Liver (tissue), 3 donors: ENCODE measurements at regions not wholly inside any gene's neighbourhood (a gene's known extent, or its start where the extent isn't known, plus 50 kb on each side); places are given as distances from the start of the nearest gene placed in this dataset.

Experiments
- CTCF ChIP-seq: fragments of 150-350 bp; IDR thresholded peaks from 2 replicates; pipeline ENCODE4 v1.5.1; 2017; ENCODE audit warnings: improper control_type of control experiment, low read depth, low read length; ENCODE audit not compliant: missing input control
- HNF4A ChIP-seq, 2 donors: conservative IDR thresholded peaks; 2 replicates each; pipeline ENCODE4 v1.6.1; 2016; ENCODE audit warnings: antibody characterized with exemption in 2 of 2, mild to moderate bottlenecking in 2 of 2
- JUND ChIP-seq, 2 donors: IDR thresholded peaks; 2 replicates each; pipeline ENCODE4 v1.6.1; 2016; ENCODE audit warnings: antibody characterized with exemption in 2 of 2
- MAX ChIP-seq: IDR thresholded peaks from 2 replicates; pipeline ENCODE4 v1.6.1; 2016; ENCODE audit warnings: antibody characterized with exemption
- NR2F2 ChIP-seq: IDR thresholded peaks from 2 replicates; pipeline ENCODE4 v1.6.1; 2016; ENCODE audit warnings: antibody characterized with exemption
- RAD21 ChIP-seq, 2 donors: IDR thresholded peaks; 2 replicates each; pipeline ENCODE4 v1.6.1; 2016; ENCODE audit warnings: antibody characterized with exemption in 2 of 2, mild to moderate bottlenecking in 2 of 2
- REST ChIP-seq: IDR thresholded peaks from 2 replicates; pipeline ENCODE4 v1.6.1; 2016; ENCODE audit warnings: antibody characterized with exemption, mild to moderate bottlenecking
- RXRA ChIP-seq, 2 donors: IDR thresholded peaks; 2 replicates each; pipeline ENCODE4 v1.6.1; 2017 to 2018; ENCODE audit warnings: antibody characterized with exemption in 2 of 2, mild to moderate bottlenecking in 1 of 2
- SP1 ChIP-seq: IDR thresholded peaks from 2 replicates; pipeline ENCODE4 v1.6.1; 2018; ENCODE audit warnings: antibody characterized with exemption, mild to moderate bottlenecking
- TAF1 ChIP-seq: conservative IDR thresholded peaks from 2 replicates; pipeline ENCODE4 v1.6.1; 2016; ENCODE audit warnings: antibody characterized with exemption, mild to moderate bottlenecking
- YY1 ChIP-seq: IDR thresholded peaks from 2 replicates; pipeline ENCODE4 v1.6.1; 2016; ENCODE audit warnings: antibody characterized with exemption, mild to moderate bottlenecking
- ZBTB33 ChIP-seq: IDR thresholded peaks from 2 replicates; pipeline ENCODE4 v1.6.1; 2016; ENCODE audit warnings: antibody characterized with exemption
- TF ChIP-seq, protein P1 (sequence below): IDR thresholded peaks from 2 replicates; pipeline ENCODE4 v1.6.1; 2016; ENCODE audit warnings: antibody characterized with exemption
- donor health status: healthy.
- donor health status: healthy.

DNA sequence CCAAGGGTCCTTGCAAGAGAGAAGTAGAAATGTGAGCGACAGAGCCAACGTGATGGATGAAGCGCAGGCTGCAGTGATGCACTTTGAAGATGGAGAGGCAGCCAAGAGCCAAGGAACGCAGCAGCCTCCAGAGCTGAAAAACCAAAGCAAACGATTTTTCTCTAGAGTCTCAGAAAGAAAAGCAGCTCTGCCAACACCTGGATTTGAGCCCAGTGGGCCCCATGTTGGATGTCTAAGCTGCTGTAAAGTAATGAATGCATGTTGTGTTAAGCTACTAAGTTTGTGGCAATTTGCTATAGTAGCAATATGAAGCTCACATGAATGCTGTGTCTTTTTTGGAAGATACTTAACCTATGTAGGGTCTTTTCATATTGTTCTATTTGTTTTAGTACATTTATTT is 894.3 kb downstream of the EFNB2 start:
- TF ChIP-seq CTCF (no peak), MAX (no peak), RAD21 (IDR thresholded peaks at IDR 0.05) (no peak), NR2F2 (no peak), TAF1 (no peak), SP1 (no peak), REST (no peak), HNF4A (conservative IDR thresholded peaks at IDR 0.05) (no peak), ZBTB33 (no peak), YY1 (no peak), JUND (IDR thresholded peaks at IDR 0.05) (no peak), RXRA (IDR thresholded peaks at IDR 0.05) (no peak)
- TF ChIP-seq, protein P1, sequence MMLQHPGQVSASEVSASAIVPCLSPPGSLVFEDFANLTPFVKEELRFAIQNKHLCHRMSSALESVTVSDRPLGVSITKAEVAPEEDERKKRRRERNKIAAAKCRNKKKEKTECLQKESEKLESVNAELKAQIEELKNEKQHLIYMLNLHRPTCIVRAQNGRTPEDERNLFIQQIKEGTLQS: no peak
